NCI-H82 treated with DMSO at 0.1 percent for 48 hours (cell line): ENCODE measurements at regions not wholly inside any gene's neighbourhood (a gene's known extent, or its start where the extent isn't known, plus 50 kb on each side); places are given as distances from the start of the nearest gene placed in this dataset.
A peak's percentile ranks its signal among the peaks of the same experiment; 100 is the strongest.

Experiments
- DNase-seq: peaks from one replicate; lab custom pipeline; 2025; ENCODE audit not compliant: unreplicated experiment; lab: John Stamatoyannopoulos, UW

- no peak for DNase-seq
Measured at GRCh38 chr13:40103864-40104263, 448.4 kb downstream of the COG6 start.

GRCh38 chr13:40105231-40105630 lies 449.8 kb downstream of the COG6 start:
- DNase-seq = no peak

GRCh38 chr13:40109351-40109844 lies 453.9 kb downstream of the COG6 start:
- no peak for DNase-seq

- DNase-seq = peak; percentile 16
Measured at GRCh38 chr13:40113643-40114304, 458.3 kb downstream of the COG6 start.

- no peak for DNase-seq
Measured at GRCh38 chr13:40114305-40114896, 458.9 kb downstream of the COG6 start.

- DNase-seq = no peak
Measured at GRCh38 chr13:40115426-40115825, 460.0 kb downstream of the COG6 start.

- no peak for DNase-seq
Measured at GRCh38 chr13:40116008-40116407, 460.5 kb downstream of the COG6 start.

GRCh38 chr13:40118337-40118736 lies 462.9 kb downstream of the COG6 start:
- DNase-seq = no peak

- no peak for DNase-seq
Measured at GRCh38 chr13:40119852-40120251, 464.4 kb downstream of the COG6 start.

GRCh38 chr13:40120288-40120687 lies 464.8 kb downstream of the COG6 start:
- no peak for DNase-seq

GRCh38 chr13:40120781-40121180 lies 465.3 kb downstream of the COG6 start:
- no peak for DNase-seq

- no peak for DNase-seq
Measured at GRCh38 chr13:40121722-40122121, 466.3 kb downstream of the COG6 start.

- no peak for DNase-seq
Measured at GRCh38 chr13:40123962-40124632, 468.6 kb downstream of the COG6 start.

- DNase-seq = no peak
Measured at GRCh38 chr13:40124633-40125015, 469.2 kb downstream of the COG6 start.

- DNase-seq = no peak
Measured at GRCh38 chr13:40125336-40125735, 469.9 kb downstream of the COG6 start.

GRCh38 chr13:40126306-40127085 lies 471.0 kb downstream of the COG6 start:
- no peak for DNase-seq

GRCh38 chr13:40127476-40127875 lies 472.0 kb downstream of the COG6 start:
- no peak for DNase-seq

GRCh38 chr13:40127925-40128324 lies 472.5 kb downstream of the COG6 start:
- no peak for DNase-seq

GRCh38 chr13:40129467-40129866 lies 474.0 kb downstream of the COG6 start:
- DNase-seq = no peak

GRCh38 chr13:40130871-40131636 lies 475.6 kb downstream of the COG6 start:
- no peak for DNase-seq

GRCh38 chr13:40132249-40132648 lies 476.8 kb downstream of the COG6 start:
- no peak for DNase-seq
